Gastroesophageal sphincter (tissue), 4 donors: ENCODE measurements at regions not wholly inside any gene's neighbourhood (a gene's known extent, or its start where the extent isn't known, plus 50 kb on each side); places are given as distances from the start of the nearest gene placed in this dataset.
"Not testable (repeated sequence)": the region's sequence is repeated elsewhere in the genome, so short reads cannot be mapped to it uniquely, and the experiment has no call there.

Experiments
- ATAC-seq: fragments of 150-250 bp; one replicate; pipeline ENCODE4 v1.9.1; 2016; ENCODE audit warnings: mild to moderate bottlenecking, moderate library complexity
- H3K27ac ChIP-seq, 4 donors: fragments of 200-600 bp; sonication (generic) in 3 of 4; 1 replicate in 3 of 4; 2 replicates in 1 of 4; pipeline ENCODE4 v1.5.1; 2016 to 2019
- H3K27me3 ChIP-seq: fragments of 200-600 bp; sonication (generic); one replicate; pipeline ENCODE4 v1.5.1; 2019
- H3K36me3 ChIP-seq, 2 donors: fragments of 200-600 bp; sonication (generic); one replicate each; pipeline ENCODE4 v1.5.1; 2019; ENCODE audit warnings: control low read depth in 1 of 2
- H3K4me1 ChIP-seq, 3 donors: fragments of 200-600 bp; sonication (generic); 1 replicate in 2 of 3; 2 replicates in 1 of 3; pipeline ENCODE4 v1.5.1; 2016 to 2019; ENCODE audit warnings: control low read depth in 2 of 3
- H3K4me3 ChIP-seq, 2 donors: fragments of 200-600 bp; sonication (generic); one replicate each; pipeline ENCODE4 v1.5.1; 2019; ENCODE audit warnings: mild to moderate bottlenecking in 1 of 2, moderate library complexity in 1 of 2
- H3K9me3 ChIP-seq, 3 donors: fragments of 200-600 bp; sonication (generic); one replicate each; pipeline ENCODE4 v1.5.1; 2017 to 2019; ENCODE audit warnings: control low read depth in 2 of 3
- EP300 ChIP-seq: sonication (generic); formaldehyde crosslinking; IDR thresholded peaks from one replicate; pipeline ENCODE4 v1.6.1; 2017; ENCODE audit warnings: antibody characterized with exemption, mild to moderate bottlenecking
- POLR2A ChIP-seq, 2 donors: fragments of 450-650 bp; IDR thresholded peaks; one replicate each; pipeline ENCODE4 v1.6.1; 2017; ENCODE audit warnings: antibody characterized with exemption in 2 of 2, mild to moderate bottlenecking in 2 of 2, moderate library complexity in 1 of 2
- POLR2AphosphoS5 ChIP-seq: sonication (generic); formaldehyde crosslinking; IDR thresholded peaks from one replicate; pipeline ENCODE4 v1.6.1; 2017; ENCODE audit warnings: antibody characterized with exemption
- WGBS, 2 donors: methylation state at CpG; one replicate each; pipeline ENCODE4 v1.1.5; 2018; ENCODE audit warnings: low coverage in 1 of 2; 5-methylcytosine and 5-hydroxymethylcytosine counted together
- TF ChIP-seq, protein P1 (sequence below), 4 experiments: fragments of 200-600 bp in 2 of 4; fragments of 450-650 bp in 2 of 4; sonication (generic) in 1 of 4; IDR thresholded peaks; one replicate each; pipeline ENCODE4 v1.5.1; 2017 to 2019; ENCODE audit warnings: antibody characterized with exemption in 4 of 4, mild to moderate bottlenecking in 2 of 4, moderate library complexity in 2 of 4

DNA sequence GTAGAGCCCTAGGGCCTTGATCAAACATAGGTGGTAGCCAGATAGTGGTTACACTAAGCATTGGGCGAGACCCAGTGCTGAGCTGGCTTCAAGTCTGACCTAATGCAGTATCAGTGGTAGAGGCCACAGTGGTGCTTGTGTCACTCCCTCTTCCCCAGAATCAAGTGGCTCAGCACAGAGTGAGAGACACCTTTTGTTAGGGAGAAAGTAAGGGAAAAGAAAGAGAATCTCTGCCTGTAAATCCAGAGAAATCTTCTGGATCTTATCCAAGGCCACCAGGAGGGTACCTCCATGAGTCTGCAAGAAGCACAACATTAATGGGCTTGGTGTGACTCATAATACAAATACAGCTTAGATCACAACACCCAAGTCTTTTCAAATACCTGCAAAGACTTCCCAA is 117.7 kb upstream of the SLC6A14 start:
- Histone ChIP-seq H3K4me3 (no peak overlapping the region), H3K27me3 (no peaks in the 10 kb centered on the region), H3K27ac (no peak overlapping the region), H3K9me3 (no peaks in the 10 kb centered on the region), H3K36me3 (no peaks in the 10 kb centered on the region), H3K4me1 (no peaks in the 10 kb centered on the region)
- no peak for ATAC-seq
- TF ChIP-seq POLR2AphosphoS5 (no peak), POLR2A (IDR thresholded peaks at IDR 0.05) (no peak), EP300 (no peak)
- TF ChIP-seq, protein P1, sequence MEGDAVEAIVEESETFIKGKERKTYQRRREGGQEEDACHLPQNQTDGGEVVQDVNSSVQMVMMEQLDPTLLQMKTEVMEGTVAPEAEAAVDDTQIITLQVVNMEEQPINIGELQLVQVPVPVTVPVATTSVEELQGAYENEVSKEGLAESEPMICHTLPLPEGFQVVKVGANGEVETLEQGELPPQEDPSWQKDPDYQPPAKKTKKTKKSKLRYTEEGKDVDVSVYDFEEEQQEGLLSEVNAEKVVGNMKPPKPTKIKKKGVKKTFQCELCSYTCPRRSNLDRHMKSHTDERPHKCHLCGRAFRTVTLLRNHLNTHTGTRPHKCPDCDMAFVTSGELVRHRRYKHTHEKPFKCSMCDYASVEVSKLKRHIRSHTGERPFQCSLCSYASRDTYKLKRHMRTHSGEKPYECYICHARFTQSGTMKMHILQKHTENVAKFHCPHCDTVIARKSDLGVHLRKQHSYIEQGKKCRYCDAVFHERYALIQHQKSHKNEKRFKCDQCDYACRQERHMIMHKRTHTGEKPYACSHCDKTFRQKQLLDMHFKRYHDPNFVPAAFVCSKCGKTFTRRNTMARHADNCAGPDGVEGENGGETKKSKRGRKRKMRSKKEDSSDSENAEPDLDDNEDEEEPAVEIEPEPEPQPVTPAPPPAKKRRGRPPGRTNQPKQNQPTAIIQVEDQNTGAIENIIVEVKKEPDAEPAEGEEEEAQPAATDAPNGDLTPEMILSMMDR (IDR thresholded peaks at IDR 0.05) = no peak
- WGBS, 2 donors = 100% methylated on average over 1 of the region's 1 CpG; no CpG with 5 or more reads in 1 of the 2 donors

DNA sequence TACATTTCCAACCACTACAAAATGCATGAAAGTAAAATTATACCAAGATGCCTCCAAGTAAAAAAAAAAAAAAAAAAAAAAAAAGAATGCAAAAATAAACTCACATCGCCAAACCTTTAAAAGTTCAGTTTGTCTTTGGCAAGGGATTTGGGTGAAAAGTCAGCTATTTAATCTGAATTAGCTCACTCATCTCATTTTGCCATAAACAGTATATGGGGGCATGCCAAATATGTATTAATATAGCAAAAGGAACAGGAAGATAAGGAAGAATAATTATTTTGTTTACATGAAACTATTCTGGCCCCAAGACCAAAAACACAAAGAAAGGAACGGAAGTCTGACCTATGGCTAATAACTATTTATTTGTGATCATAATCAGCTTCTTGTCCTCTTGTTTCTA is 114.7 kb upstream of the SLC6A14 start:
- Histone ChIP-seq H3K4me3 (no peak overlapping the region), H3K4me1 (no peaks in the 10 kb centered on the region), H3K36me3 (no peaks in the 10 kb centered on the region), H3K27ac (no peak overlapping the region), H3K27me3 (no peaks in the 10 kb centered on the region), H3K9me3 (no peaks in the 10 kb centered on the region)
- TF ChIP-seq POLR2A (IDR thresholded peaks at IDR 0.05) = no peak
- no peak for TF ChIP-seq EP300
- TF ChIP-seq, protein P1 (IDR thresholded peaks at IDR 0.05) = no peak
- no peak for TF ChIP-seq POLR2AphosphoS5
- ATAC-seq = no peak
- 41 to 54% methylated on average over 2 of the region's 2 CpGs for WGBS, 2 donors

DNA sequence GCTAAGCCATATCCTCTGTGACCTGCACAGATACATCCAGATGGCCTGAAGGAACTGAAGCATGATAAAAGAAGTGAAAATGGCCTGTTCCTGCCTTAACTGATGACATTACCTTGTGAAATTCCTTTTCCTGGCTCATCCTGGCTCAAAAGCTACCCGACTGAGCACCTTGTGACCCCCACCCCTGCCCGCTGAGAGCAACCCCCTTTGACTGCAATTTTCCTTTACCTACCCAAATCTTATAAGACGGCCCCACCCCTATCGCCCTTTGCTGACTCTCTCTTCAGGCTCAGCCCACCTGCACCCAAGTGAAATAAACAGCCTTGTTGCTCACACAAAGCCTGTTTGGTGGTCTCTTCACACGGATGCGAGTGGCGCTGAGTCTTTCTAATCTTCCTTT is 104.4 kb upstream of the SLC6A14 start:
- not testable (repeated sequence) for H3K9me3 ChIP-seq, H3K4me1 ChIP-seq, ATAC-seq, H3K36me3 ChIP-seq, H3K4me3 ChIP-seq, H3K27ac ChIP-seq, H3K27me3 ChIP-seq
- WGBS, 2 donors = 20 to 67% methylated on average over 1 to 3 of the region's 7 CpGs

DNA sequence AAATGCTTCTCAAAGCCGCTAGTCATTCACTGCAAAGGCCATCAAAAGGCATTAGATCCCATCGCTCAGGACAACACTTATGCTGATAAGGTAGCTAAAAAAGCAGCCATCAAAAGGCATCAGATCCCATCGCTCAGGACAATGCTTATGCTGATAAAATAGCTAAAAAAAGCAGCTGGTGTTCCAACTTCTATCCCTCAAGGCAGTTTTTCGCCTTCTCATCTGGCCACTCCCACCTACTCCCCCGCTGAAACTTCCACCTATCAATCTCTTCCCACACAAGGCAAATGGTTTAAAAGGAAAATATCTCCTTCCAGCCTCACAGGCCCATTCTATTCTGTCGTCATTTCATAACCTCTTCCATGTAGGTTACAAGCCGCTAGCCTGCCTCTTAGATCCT is 101.6 kb upstream of the SLC6A14 start:
- not testable (repeated sequence) for H3K27ac ChIP-seq, H3K27me3 ChIP-seq, H3K36me3 ChIP-seq, H3K9me3 ChIP-seq, H3K4me1 ChIP-seq, ATAC-seq, H3K4me3 ChIP-seq
- 49 to 55% methylated on average over 4 to 6 of the region's 7 CpGs for WGBS, 2 donors

DNA sequence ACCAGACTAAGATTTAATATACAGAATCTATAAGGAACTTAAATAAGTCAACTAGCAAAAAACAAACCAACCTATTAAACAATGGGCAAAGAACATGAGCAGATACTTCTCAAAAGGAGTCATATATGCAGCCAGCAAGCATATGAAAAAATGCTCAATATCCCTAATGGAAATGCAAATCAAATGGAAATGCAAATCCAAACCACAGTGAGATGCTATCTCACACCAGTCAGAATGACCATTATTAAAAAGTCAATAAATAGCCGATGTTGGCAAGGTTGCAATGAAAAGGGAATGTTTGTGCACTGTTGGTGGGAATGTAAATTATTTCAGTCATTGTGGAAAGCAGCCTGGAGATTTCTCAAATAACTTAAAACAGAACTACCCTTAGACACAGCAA is 97.0 kb upstream of the SLC6A14 start:
- Histone ChIP-seq H3K4me3 (no peak overlapping the region), H3K27ac (no peak overlapping the region), H3K9me3 (no peaks in the 10 kb centered on the region), H3K27me3 (no peaks in the 10 kb centered on the region), H3K4me1 (no peaks in the 10 kb centered on the region), H3K36me3 (no peaks in the 10 kb centered on the region)
- WGBS, 2 donors = 78 to 100% methylated on average over 1 of the region's 1 CpG
- TF ChIP-seq, protein P1 (IDR thresholded peaks at IDR 0.05) = no peak
- TF ChIP-seq POLR2AphosphoS5 = no peak
- no peak for TF ChIP-seq EP300
- TF ChIP-seq POLR2A (IDR thresholded peaks at IDR 0.05) = no peak
- no peak for ATAC-seq

DNA sequence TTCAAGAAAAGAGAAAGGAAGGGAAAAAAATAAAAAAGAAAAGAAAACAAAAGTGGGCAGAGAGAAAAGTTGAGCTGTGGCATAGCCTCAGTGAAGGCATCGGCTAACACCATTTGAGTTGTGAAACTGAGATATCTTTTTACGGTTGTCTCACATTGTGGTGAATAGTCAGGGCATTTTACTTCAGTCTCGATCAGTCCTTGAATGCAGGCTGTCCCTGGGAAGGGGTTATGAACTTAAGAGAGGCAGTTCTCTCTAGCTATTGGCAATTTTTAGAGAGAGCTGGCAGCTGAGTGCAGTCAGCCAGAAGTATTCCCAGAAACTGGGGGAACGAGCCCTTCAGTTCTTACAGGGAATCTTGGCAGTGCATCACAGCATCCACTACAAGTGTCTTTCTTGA is 93.5 kb upstream of the SLC6A14 start:
- 24 to 45% methylated on average over 2 to 4 of the region's 4 CpGs for WGBS, 2 donors
- H3K9me3 ChIP-seq = no peaks in the 10 kb centered on the region

More for the DNA sequence above, 93.5 kb upstream of the SLC6A14 start:
- H3K4me3 ChIP-seq = no peak overlapping the region
- TF ChIP-seq, protein P1 (IDR thresholded peaks at IDR 0.05) = no peak
- TF ChIP-seq POLR2AphosphoS5 (no peak), EP300 (no peak), POLR2A (IDR thresholded peaks at IDR 0.05) (no peak)
- no peak for ATAC-seq
- H3K36me3 ChIP-seq = no peaks in the 10 kb centered on the region
- H3K27ac ChIP-seq = no peak overlapping the region
- H3K4me1 ChIP-seq = no peaks in the 10 kb centered on the region
- H3K27me3 ChIP-seq = no peaks in the 10 kb centered on the region
